DMS153 treated with DMSO at 0.1 percent for 48 hours (cell line): ENCODE measurements at regions not wholly inside any gene's neighbourhood (a gene's known extent, or its start where the extent isn't known, plus 50 kb on each side); places are given as distances from the start of the nearest gene placed in this dataset.

ENCODE experiments used
- DNase-seq: peaks from one replicate; lab custom pipeline; 2025; ENCODE audit not compliant: unreplicated experiment; lab: John Stamatoyannopoulos, UW

DNA sequence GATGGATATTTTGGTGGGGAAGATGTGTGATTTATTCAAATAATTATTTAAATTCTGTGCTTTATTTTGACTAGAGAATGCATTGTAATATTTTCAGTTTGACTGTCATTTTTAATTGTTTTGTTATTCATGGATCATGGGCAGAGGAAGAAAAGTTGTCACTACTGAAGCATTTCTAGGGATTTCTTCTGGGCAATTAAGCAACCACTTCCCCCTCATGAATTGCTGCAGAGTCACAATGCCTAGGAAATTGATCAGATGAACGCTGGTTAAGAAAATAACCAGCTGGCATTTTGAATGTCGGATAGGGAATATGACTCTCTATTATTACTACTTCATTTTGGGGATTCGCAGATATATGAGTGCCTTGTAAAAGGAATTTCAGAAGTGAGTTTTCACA lies 283.3 kb downstream of the IL15 start:
- no peak for DNase-seq

DNA sequence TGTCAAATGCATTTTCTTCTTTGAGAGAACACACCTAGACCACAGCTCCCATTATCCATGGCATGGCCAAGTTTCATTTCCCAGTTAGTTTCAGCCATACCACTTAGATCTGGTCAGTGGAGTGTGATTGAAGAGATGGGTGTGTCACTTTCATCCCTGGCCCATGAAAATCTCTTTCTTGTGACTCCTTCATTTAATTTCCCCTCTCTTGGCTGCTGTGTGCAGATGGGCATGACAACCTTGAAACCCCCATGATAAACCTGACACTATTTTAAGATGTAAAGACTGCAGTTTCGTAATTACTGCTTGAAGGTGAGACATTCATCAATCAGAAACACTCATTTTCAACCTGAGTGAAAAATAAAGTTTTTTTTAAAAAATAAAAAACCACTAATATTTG lies 284.9 kb downstream of the IL15 start:
- DNase-seq, result no peak

DNA sequence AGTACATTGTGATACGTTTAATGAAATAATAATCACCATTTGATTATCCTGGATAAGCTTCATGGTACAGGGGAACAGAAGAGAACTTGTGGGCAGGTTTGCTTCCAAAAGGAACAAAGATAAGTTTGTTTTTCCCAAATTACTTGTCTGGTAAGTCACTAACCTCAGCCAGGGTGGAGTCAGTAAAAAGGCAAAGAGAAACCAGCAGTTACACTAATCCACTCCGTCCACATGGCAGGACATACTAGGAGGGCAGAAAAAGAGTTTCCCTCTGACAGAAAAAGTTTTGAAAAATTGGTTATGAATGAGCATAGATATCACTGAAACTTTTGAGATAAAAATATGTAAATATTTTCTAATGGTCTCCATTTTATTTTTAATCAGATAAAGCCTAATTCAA lies 285.9 kb downstream of the IL15 start:
- no peak for DNase-seq

DNA sequence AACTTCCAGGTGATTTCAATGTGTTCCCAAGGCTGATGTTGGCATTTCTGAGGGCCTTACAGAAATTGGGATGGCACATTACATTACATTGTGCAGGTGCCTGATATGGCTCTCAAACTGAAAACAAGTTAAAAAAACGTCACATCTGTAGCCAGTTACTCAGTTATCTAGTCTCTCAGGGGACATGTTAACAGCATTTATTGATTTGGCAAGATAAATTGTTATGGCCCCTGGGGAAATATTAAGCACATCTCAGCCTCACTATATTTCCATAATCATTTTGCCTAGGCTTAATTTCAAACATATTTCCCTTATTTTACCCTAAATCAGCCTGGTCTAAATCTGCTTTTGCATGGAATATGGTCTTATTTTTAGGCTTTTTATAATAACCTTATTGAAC lies 290.0 kb downstream of the IL15 start:
- no peak for DNase-seq

DNA sequence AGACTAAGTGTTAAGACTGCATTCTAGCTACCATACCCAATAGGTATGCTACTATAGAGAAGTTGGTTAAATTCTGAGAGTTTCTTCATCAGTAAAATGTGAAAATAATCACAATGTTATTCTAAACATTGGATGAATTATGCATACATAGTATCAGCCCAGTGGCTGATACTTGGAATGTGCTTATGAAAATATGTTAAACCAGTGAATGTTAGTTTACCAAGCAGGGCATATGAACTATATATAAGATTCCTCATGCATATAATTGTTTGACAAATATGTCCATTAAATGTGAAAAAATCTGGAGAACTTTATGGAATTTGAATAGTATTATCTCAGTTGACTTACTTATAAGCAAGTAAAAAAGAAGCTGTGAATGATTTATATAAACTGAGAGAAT lies 296.1 kb downstream of the IL15 start:
- DNase-seq, result no peak

DNA sequence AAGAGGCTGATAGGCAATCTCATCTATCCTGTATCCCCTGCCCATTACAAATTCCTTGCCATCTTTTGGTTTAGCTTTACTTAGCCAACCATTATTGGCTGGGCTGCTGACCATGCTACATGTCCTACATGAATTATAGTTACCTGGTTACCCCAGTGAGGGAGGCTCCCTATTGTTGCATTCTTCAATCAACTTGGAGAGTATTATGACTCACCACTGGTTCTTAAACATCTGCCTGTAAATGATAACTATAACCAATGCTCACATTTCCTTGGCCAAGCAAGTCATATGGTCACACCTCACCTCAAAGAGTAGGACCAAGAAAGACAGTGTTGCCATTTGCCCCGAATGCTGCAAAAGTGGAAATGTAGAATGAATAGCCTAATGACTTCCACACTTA lies 297.6 kb downstream of the IL15 start:
- DNase-seq, result no peak

DNA sequence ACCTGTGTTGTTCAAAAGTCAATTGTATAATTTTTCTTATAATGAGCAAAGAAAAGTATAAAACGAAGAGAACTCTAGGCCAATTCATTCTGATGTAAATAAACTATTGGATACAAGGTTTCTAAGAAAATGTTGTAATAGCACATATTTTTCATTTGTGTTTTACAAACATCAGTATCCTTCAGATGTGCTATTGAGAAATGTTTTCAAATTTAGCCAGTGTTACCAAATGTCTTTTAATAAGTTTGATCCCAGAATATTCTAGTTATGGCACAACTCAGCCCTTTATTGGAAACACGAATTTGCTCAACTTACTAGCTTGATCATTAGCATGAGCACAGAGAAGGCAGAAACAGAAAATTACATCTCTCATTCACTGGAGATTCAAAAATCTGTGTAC lies 319.3 kb downstream of the IL15 start:
- no peak for DNase-seq

DNA sequence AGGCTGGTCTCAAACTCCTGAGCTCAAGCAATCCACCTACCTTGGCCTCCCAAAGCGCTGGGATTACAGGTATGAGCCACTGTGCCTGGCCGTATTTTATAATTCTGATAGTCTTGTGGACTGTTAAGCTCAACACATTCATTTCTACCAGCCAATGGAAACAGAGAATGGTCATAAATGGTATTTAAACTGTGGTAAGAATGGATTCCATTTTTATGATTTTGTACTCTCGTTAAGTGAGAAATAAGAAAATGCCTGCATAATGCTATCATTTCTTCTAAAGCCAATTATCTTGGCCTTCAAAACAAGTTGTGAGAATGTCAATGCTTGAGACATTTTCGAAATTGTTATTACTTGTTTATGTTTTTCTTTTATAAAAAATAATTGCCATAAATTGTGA lies 321.0 kb downstream of the IL15 start:
- DNase-seq, result no peak

DNA sequence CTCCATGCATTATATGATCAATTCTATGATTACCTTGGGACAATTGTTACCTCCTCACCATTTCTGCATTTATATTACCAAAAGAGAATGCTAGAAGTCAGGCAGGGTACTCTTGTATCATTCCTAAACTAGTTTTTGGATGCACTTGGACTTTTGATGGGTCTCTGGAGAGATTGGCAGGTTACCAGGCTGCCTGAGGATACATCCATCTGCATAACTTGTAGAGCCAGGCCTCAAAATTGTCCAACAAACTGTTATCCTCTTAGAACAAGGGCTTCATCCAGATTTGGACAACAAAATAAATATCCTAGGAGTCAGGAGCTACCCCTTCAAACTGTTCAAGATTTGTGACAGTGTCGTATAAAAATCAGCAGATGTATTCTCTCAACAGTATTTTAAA lies 326.1 kb downstream of the IL15 start:
- no peak for DNase-seq

DNA sequence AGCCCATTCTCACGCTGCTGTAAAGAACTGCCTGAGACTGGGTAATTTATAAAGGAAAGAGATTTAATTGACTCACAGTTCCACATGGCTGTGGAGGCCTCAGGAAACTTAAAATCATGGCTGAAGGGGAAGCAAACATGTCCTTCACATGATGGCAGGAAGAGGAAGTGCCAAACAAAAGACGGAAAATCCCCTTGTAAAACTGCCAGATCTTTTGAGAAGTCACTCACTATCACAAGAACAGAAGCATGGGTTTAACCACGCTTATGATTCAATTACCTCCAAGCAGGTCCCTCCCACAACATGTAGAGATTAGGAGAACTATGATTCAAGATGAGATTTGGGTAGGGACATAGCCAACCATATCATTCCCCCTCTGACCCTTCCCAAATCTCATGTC lies 335.5 kb downstream of the IL15 start:
- no peak for DNase-seq

DNA sequence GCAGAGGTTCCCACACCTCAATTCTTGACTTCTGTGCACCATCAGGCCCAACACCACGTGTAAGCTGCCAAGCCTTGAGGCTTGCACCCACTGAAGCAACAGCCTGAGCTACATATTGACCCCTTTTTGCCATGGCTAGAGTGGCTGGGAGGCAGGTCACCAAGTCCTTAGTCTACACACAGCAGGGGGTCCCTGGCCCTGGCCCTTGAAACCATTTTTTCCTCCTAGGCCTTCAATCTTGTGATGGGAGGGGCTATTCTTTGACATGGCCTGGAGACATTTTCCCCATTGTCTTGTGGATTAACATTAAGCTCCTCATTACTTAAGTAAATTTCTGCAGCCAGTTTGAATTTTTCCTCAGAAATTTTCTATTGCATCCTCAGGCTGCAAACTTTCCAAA lies 336.6 kb downstream of the IL15 start:
- DNase-seq, result no peak
